H1 (cell line): ENCODE measurements at regions not wholly inside any gene's neighbourhood (a gene's known extent, or its start where the extent isn't known, plus 50 kb on each side); places are given as distances from the start of the nearest gene placed in this dataset.

ENCODE experiments used
- CTCF ChIA-PET: fragments of 300-600 bp; sonication (Branson Sonifier 250); formaldehyde crosslinking; loops from one replicate; lab custom pipeline; 2021; ENCODE audit not compliant: partially characterized antibody; lab: Charles Lee
- POLR2A ChIA-PET: fragments of 300-600 bp; sonication (Branson Sonifier 250); formaldehyde crosslinking; loops from one replicate; lab custom pipeline; 2021; ENCODE audit warnings: inconsistent platforms; ENCODE audit not compliant: partially characterized antibody; lab: Charles Lee
- DNase-seq, 2 experiments: peaks; one replicate each; pipeline versions ENCODE4 v3.0.0 to v3.0.0-alpha.2; 2010 to 2022; ENCODE audit warnings: low spot score in 2 of 2, low read depth in 1 of 2, mixed read lengths in 1 of 2
- FAIRE-seq: peaks from 2 replicates; lab custom pipeline; 2011; peaks lifted over from hg19 to GRCh38; lab: Jason Lieb, UNC
- H2AFZ ChIP-seq: 2 replicates; pipeline ENCODE4 v1.8.1; 2012; ENCODE audit warnings: low read length, inconsistent platforms
- H2AK5ac ChIP-seq: 2 replicates; pipeline ENCODE4 v1.6.1; 2013; ENCODE audit warnings: low read depth, low read length
- H2BK120ac ChIP-seq: replicated peaks from 2 replicates; pipeline ENCODE3; 2013; ENCODE audit warnings: low read depth, low read length, inconsistent platforms
- H2BK12ac ChIP-seq: 2 replicates; pipeline ENCODE4 v1.6.1; 2013; ENCODE audit warnings: low read depth, low read length
- H2BK15ac ChIP-seq: 2 replicates; pipeline ENCODE4 v1.6.1; 2013; ENCODE audit warnings: low read length
- H2BK20ac ChIP-seq: 2 replicates; pipeline ENCODE4 v1.6.1; 2013; ENCODE audit warnings: low read length
- H2BK5ac ChIP-seq: 2 replicates; pipeline ENCODE4 v1.6.1; 2013; ENCODE audit warnings: low read depth, low read length
- H3K14ac ChIP-seq: 2 replicates; pipeline ENCODE4 v1.6.1; 2013; ENCODE audit warnings: inconsistent platforms; ENCODE audit not compliant: insufficient read length
- H3K18ac ChIP-seq: 2 replicates; pipeline ENCODE4 v1.6.1; 2013; ENCODE audit warnings: low read length; ENCODE audit errors: extremely low read depth
- H3K23ac ChIP-seq: 2 replicates; pipeline ENCODE4 v1.6.1; 2013; ENCODE audit warnings: inconsistent platforms; ENCODE audit not compliant: insufficient read length
- H3K23me2 ChIP-seq: 2 replicates; pipeline ENCODE4 v1.6.1; 2013; ENCODE audit warnings: low read depth, low read length
- H3K27ac ChIP-seq: 2 replicates; pipeline ENCODE4 v1.6.1; 2011; ENCODE audit warnings: low read depth, low read length, inconsistent platforms
- H3K27me3 ChIP-seq, 4 experiments: replicated peaks in 1 of 4; 1 replicate in 1 of 4; 2 replicates in 3 of 4; pipeline versions ENCODE4 v1.6.1 to v1.8.1; 2011 to 2013; ENCODE audit warnings: low read length in 3 of 4, mild to moderate bottlenecking in 3 of 4, inconsistent platforms in 2 of 4, mixed read lengths in 2 of 4, moderate library complexity in 1 of 4; ENCODE audit not compliant: control insufficient read depth in 3 of 4, insufficient read depth in 3 of 4; ENCODE audit errors: extremely low read depth in 1 of 4
- H3K36me3 ChIP-seq, 4 experiments: 2 replicates each; pipeline versions ENCODE4 v1.6.1 to v1.8.1; 2011 to 2013; ENCODE audit warnings: mild to moderate bottlenecking in 4 of 4, low read length in 3 of 4, moderate library complexity in 2 of 4, control low read depth in 1 of 4, inconsistent platforms in 1 of 4; ENCODE audit not compliant: insufficient read depth in 4 of 4, control insufficient read depth in 2 of 4
- H3K4ac ChIP-seq: replicated peaks from 2 replicates; pipeline ENCODE3; 2013; ENCODE audit warnings: low read length, low read depth, mixed read lengths, inconsistent platforms; ENCODE audit not compliant: insufficient read length
- H3K4me1 ChIP-seq, 4 experiments: replicated peaks in 1 of 4; 1 replicate in 1 of 4; 2 replicates in 3 of 4; pipeline versions ENCODE4 v1.6.1 to v1.8.1; 2011 to 2013; ENCODE audit warnings: low read length in 3 of 4, inconsistent platforms in 2 of 4, mixed read lengths in 1 of 4; ENCODE audit not compliant: insufficient read depth in 4 of 4, control insufficient read depth in 3 of 4
- H3K4me2 ChIP-seq, 2 experiments: 2 replicates each; pipeline versions ENCODE4 v1.6.1 to v1.8.1; 2011 to 2013; ENCODE audit warnings: low read depth in 2 of 2, low read length in 2 of 2, control low read depth in 1 of 2, inconsistent platforms in 1 of 2, mild to moderate bottlenecking in 1 of 2; ENCODE audit not compliant: insufficient read depth in 1 of 2
- H3K4me3 ChIP-seq, 4 experiments: fragments of 200-600, 300-600 bp in 1 of 4; sonication (generic), shearing (Covaris generic), sonication (Bioruptor Twin) in 1 of 4; 2 replicates each; pipeline versions ENCODE4 v1.5.1 to v1.8.1; 2011 to 2016; ENCODE audit warnings: low read length in 4 of 4, low read depth in 3 of 4, control low read depth in 2 of 4, inconsistent platforms in 2 of 4, mild to moderate bottlenecking in 2 of 4, mixed read lengths in 1 of 4, moderate library complexity in 1 of 4; ENCODE audit not compliant: insufficient read depth in 2 of 4; ENCODE audit errors: extremely low read depth in 1 of 4
- H3K56ac ChIP-seq: replicated peaks from 2 replicates; pipeline ENCODE3; 2013; ENCODE audit warnings: low read depth, mild to moderate bottlenecking, mixed read lengths, low read length, inconsistent platforms; ENCODE audit not compliant: insufficient read length
- H3K79me1 ChIP-seq: 2 replicates; pipeline ENCODE4 v1.6.1; 2013; ENCODE audit warnings: low read depth, low read length, control low read depth
- H3K79me2 ChIP-seq, 2 experiments: 2 replicates each; pipeline versions ENCODE4 v1.6.1 to v1.8.1; 2012 to 2013; ENCODE audit warnings: low read length in 2 of 2, mild to moderate bottlenecking in 2 of 2, inconsistent platforms in 1 of 2; ENCODE audit not compliant: insufficient read depth in 2 of 2, control insufficient read depth in 1 of 2
- H3K9ac ChIP-seq, 4 experiments: replicated peaks in 1 of 4; 1 replicate in 1 of 4; 2 replicates in 3 of 4; pipeline versions ENCODE4 v1.6.1 to v1.8.1; 2011 to 2013; ENCODE audit warnings: low read depth in 3 of 4, low read length in 3 of 4, control low read depth in 2 of 4, mild to moderate bottlenecking in 2 of 4, moderate library complexity in 2 of 4, inconsistent platforms in 1 of 4; ENCODE audit errors: extremely low read depth in 1 of 4
- H3K9me3 ChIP-seq, 2 experiments: 2 replicates each; pipeline versions ENCODE4 v1.6.1 to v1.8.1; 2012 to 2013; ENCODE audit warnings: mild to moderate bottlenecking in 2 of 2, moderate library complexity in 2 of 2, control low read depth in 1 of 2, inconsistent platforms in 1 of 2, low read depth in 1 of 2, low read length in 1 of 2, mixed read lengths in 1 of 2; ENCODE audit not compliant: insufficient read depth in 2 of 2
- H4K20me1 ChIP-seq, 2 experiments: replicated peaks in 1 of 2; 2 replicates each; pipeline versions ENCODE3 to v1.8.1; 2011 to 2013; ENCODE audit warnings: inconsistent platforms in 2 of 2, low read length in 2 of 2, mild to moderate bottlenecking in 1 of 2; ENCODE audit not compliant: insufficient read depth in 2 of 2, control insufficient read depth in 1 of 2
- H4K5ac ChIP-seq: 2 replicates; pipeline ENCODE4 v1.6.1; 2013; ENCODE audit warnings: low read length, low read depth, mixed read lengths, inconsistent platforms; ENCODE audit not compliant: insufficient read length
- H4K8ac ChIP-seq: 2 replicates; pipeline ENCODE4 v1.8.0; 2013; ENCODE audit warnings: mild to moderate bottlenecking, moderate library complexity, low read length, inconsistent platforms; ENCODE audit not compliant: insufficient read depth; ENCODE audit errors: extremely low read depth
- H4K91ac ChIP-seq: replicated peaks from 2 replicates; pipeline ENCODE3; 2013; ENCODE audit warnings: low read length, mixed read lengths, inconsistent platforms; ENCODE audit not compliant: insufficient read length
- BACH1 ChIP-seq: IDR thresholded peaks from 2 replicates; pipeline ENCODE4 v1.6.1; 2012; ENCODE audit warnings: low read length, improper control_type of control experiment
- SAP30 ChIP-seq: fragments of 300-600 bp; sonication (generic); IDR thresholded peaks from 2 replicates; pipeline ENCODE4 v1.7.1; 2012; ENCODE audit warnings: low read length, moderate library complexity, mild to moderate bottlenecking, inconsistent platforms; ENCODE audit not compliant: insufficient read depth, insufficient replicate concordance
- SP4 ChIP-seq: IDR thresholded peaks from 2 replicates; pipeline ENCODE4 v1.6.1; 2012; ENCODE audit warnings: low read length, inconsistent platforms
- SUZ12 ChIP-seq: fragments of 200-600 bp; sonication (generic); IDR thresholded peaks from 2 replicates; pipeline ENCODE4 v1.6.1; 2012; ENCODE audit warnings: mild to moderate bottlenecking, inconsistent platforms, low read length, moderate library complexity, mixed read lengths
- ZNF274 ChIP-seq: IDR thresholded peaks from 2 replicates; pipeline ENCODE4 v1.7.0; 2012; ENCODE audit warnings: low read length, borderline replicate concordance; ENCODE audit errors: extremely low read depth

GRCh38 chr11:41799754-41800153, 340.3 kb upstream of the LRRC4C start:
- Histone ChIP-seq H3K27ac (no peak overlapping the region), H3K23me2 (no peaks in the 10 kb centered on the region), H2AK5ac (no peak overlapping the region), H4K20me1 (no peaks in the 10 kb centered on the region), H3K4me1 (no peaks in the 10 kb centered on the region), H2BK5ac (no peak overlapping the region), H3K4me3 (no peak overlapping the region), H4K5ac (no peak overlapping the region), H3K4ac (no peak overlapping the region), H3K27me3 (no peaks in the 10 kb centered on the region), H3K79me2 (no peaks in the 10 kb centered on the region), H2BK15ac (no peak overlapping the region), H3K4me2 (no peak overlapping the region), H3K18ac (no peak overlapping the region), H3K9ac (no peak overlapping the region), H3K23ac (no peak overlapping the region), H2BK12ac (no peak overlapping the region), H2AFZ (no peak overlapping the region), H4K8ac (no peak overlapping the region), H2BK120ac (no peak overlapping the region), H4K91ac (no peak overlapping the region), H3K79me1 (no peaks in the 10 kb centered on the region), H3K14ac (no peak overlapping the region), H3K36me3 (no peaks in the 10 kb centered on the region), H3K56ac (no peak overlapping the region), H3K9me3 (no peaks in the 10 kb centered on the region; a peak in 1 of 4 replicates), H2BK20ac (no peak overlapping the region)
- POLR2A ChIA-PET = no interaction called here
- CTCF ChIA-PET = interaction anchor here (1.1 kb wide), 1 partner anchor 302 kb away, joined by 3 read pairs; no protein-coding TSS in a partner anchor
- DNase-seq (no peak), FAIRE-seq (no peak)
- TF ChIP-seq ZNF274 (no peak), SP4 (no peak), BACH1 (no peak), SAP30 (no peak), SUZ12 (no peak)
